MM.1S (cell line): ENCODE measurements at regions not wholly inside any gene's neighbourhood (a gene's known extent, or its start where the extent isn't known, plus 50 kb on each side); places are given as distances from the start of the nearest gene placed in this dataset.

Source experiments
- DNase-seq: peaks from one replicate; pipeline ENCODE4 v3.0.0-alpha.2; 2015
- H2AFZ ChIP-seq: fragments of 300-600 bp; sonication (generic); 2 replicates; pipeline ENCODE4 v1.6.0; 2016; ENCODE audit warnings: antibody characterized with exemption, low read length
- H3F3A ChIP-seq: fragments of 300-600 bp; sonication (generic); 2 replicates; pipeline ENCODE4 v1.6.1; 2016; ENCODE audit warnings: mild to moderate bottlenecking, antibody characterized with exemption, low read length, moderate library complexity, mixed read lengths; ENCODE audit not compliant: insufficient read depth
- H3K27ac ChIP-seq: fragments of 300-600 bp; sonication (generic); 2 replicates; pipeline ENCODE4 v1.5.1; 2016; ENCODE audit warnings: mild to moderate bottlenecking, low read length
- H3K27me3 ChIP-seq: fragments of 300-600 bp; sonication (generic); replicated peaks from 2 replicates; pipeline ENCODE4 v1.6.0; 2016; ENCODE audit warnings: low read length; ENCODE audit not compliant: insufficient read depth
- H3K36me3 ChIP-seq: fragments of 300-600 bp; sonication (generic); replicated peaks from 2 replicates; pipeline ENCODE4 v1.6.1; 2016; ENCODE audit warnings: mild to moderate bottlenecking, low read length, mixed read lengths; ENCODE audit not compliant: insufficient read depth
- H3K4me1 ChIP-seq: fragments of 300-600 bp; sonication (generic); 2 replicates; pipeline ENCODE4 v1.6.1; 2016; ENCODE audit warnings: low read length, mixed read lengths
- H3K4me2 ChIP-seq: fragments of 300-600 bp; sonication (generic); 2 replicates; pipeline ENCODE4 v1.6.0; 2016; ENCODE audit warnings: low read depth, low read length
- H3K4me3 ChIP-seq: fragments of 300-600 bp; sonication (generic); 2 replicates; pipeline ENCODE4 v1.5.1; 2016; ENCODE audit warnings: low read length, mixed read lengths
- H3K79me2 ChIP-seq: fragments of 300-600 bp; sonication (generic); 2 replicates; pipeline ENCODE4 v1.6.1; 2016; ENCODE audit warnings: mixed run types, low read length, mixed read lengths
- H3K9ac ChIP-seq: fragments of 300-600 bp; sonication (generic); 2 replicates; pipeline ENCODE4 v1.6.1; 2016; ENCODE audit warnings: low read length, mixed read lengths
- H3K9me2 ChIP-seq: fragments of 300-600 bp; sonication (generic); replicated peaks from 2 replicates; pipeline ENCODE4 v1.6.1; 2016; ENCODE audit warnings: mild to moderate bottlenecking, low read length, mixed read lengths; ENCODE audit not compliant: insufficient read depth
- H3K9me3 ChIP-seq: fragments of 300-600 bp; sonication (generic); replicated peaks from 2 replicates; pipeline ENCODE4 v1.6.1; 2016; ENCODE audit warnings: mild to moderate bottlenecking, low read length, mixed read lengths; ENCODE audit not compliant: insufficient read depth
- H4K20me1 ChIP-seq: fragments of 300-600 bp; sonication (generic); 2 replicates; pipeline ENCODE4 v1.6.1; 2016; ENCODE audit warnings: mild to moderate bottlenecking, low read length, moderate library complexity, mixed read lengths; ENCODE audit not compliant: insufficient read depth
- EZH2 ChIP-seq: fragments of 300-600 bp; sonication (generic); optimal IDR thresholded peaks from 2 replicates; pipeline ENCODE3; 2017; ENCODE audit warnings: low read depth, mild to moderate bottlenecking, antibody characterized with exemption, low read length, mixed read lengths
- EZH2phosphoT487 ChIP-seq: fragments of 300-600 bp; sonication (generic); IDR thresholded peaks from 2 replicates; pipeline ENCODE4 v1.6.1; 2018; ENCODE audit warnings: antibody characterized with exemption, low read length
- TF ChIP-seq, protein P1 (sequence below): fragments of 300-600 bp; sonication (generic); IDR thresholded peaks from 2 replicates; pipeline ENCODE4 v1.5.1; 2016; ENCODE audit warnings: antibody characterized with exemption, low read length, mixed read lengths

DNA sequence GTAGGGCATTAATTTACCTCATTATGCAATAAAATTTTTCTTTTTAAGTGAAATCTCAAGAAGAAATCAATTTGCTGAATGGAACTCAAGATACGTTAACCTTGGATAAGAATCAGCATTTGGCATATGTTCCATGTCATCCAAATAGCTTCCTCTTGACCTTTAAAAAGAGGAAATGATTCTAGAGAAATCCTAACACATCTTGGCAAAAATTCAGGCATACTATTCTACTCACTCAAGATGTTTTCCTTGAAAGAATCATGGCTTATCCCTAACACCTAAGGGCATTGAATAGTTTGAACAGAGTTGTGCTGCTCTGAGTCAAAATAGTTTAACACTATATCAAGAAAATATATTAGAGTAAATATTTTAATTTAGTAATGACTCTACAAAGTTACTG lies 678.0 kb downstream of the EPHA4 start:
- H3K4me2 ChIP-seq: no peak overlapping the region
- no peaks in the 10 kb centered on the region for H3K4me1 ChIP-seq
- no peak overlapping the region for H2AFZ ChIP-seq
- no peaks in the 10 kb centered on the region for H3F3A ChIP-seq
- TF ChIP-seq EZH2 (no peak), EZH2phosphoT487 (no peak)
- TF ChIP-seq, protein P1, sequence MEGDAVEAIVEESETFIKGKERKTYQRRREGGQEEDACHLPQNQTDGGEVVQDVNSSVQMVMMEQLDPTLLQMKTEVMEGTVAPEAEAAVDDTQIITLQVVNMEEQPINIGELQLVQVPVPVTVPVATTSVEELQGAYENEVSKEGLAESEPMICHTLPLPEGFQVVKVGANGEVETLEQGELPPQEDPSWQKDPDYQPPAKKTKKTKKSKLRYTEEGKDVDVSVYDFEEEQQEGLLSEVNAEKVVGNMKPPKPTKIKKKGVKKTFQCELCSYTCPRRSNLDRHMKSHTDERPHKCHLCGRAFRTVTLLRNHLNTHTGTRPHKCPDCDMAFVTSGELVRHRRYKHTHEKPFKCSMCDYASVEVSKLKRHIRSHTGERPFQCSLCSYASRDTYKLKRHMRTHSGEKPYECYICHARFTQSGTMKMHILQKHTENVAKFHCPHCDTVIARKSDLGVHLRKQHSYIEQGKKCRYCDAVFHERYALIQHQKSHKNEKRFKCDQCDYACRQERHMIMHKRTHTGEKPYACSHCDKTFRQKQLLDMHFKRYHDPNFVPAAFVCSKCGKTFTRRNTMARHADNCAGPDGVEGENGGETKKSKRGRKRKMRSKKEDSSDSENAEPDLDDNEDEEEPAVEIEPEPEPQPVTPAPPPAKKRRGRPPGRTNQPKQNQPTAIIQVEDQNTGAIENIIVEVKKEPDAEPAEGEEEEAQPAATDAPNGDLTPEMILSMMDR: no peak
- H3K4me3 ChIP-seq: no peak overlapping the region
- H3K9ac ChIP-seq: no peak overlapping the region
- H3K9me3 ChIP-seq: no peaks in the 10 kb centered on the region
- H3K9me2 ChIP-seq: no peaks in the 10 kb centered on the region
- H3K27ac ChIP-seq: no peak overlapping the region
- no peaks in the 10 kb centered on the region for H3K79me2 ChIP-seq
- no peak for DNase-seq
- H4K20me1 ChIP-seq: no peaks in the 10 kb centered on the region
- no peaks in the 10 kb centered on the region for H3K36me3 ChIP-seq
- H3K27me3 ChIP-seq: no peaks in the 10 kb centered on the region

DNA sequence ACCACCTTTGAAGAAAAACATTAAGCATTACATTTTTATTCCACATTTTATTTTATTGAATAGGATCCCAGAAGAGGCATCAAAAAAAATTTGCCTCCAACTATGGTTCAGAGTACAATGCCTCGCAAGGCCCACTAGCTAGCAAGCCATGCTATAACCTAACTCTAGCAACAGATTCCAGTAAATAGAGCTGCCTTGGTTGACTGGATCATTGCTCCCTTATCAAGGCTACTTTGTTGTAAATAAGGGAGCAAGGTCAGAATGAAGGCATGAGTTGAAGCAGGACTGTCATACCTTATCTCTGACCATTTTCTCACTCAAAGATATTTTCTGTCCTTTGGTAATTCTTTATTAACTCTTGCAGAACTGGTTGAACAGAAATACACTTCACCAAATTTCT lies 672.6 kb downstream of the EPHA4 start:
- no peaks in the 10 kb centered on the region for H3K9me2 ChIP-seq
- no peak overlapping the region for H3K9ac ChIP-seq
- H3K4me2 ChIP-seq: no peak overlapping the region
- H3K4me1 ChIP-seq: no peaks in the 10 kb centered on the region
- H3K36me3 ChIP-seq: no peaks in the 10 kb centered on the region
- no peak for DNase-seq
- H4K20me1 ChIP-seq: no peaks in the 10 kb centered on the region
- TF ChIP-seq EZH2 (no peak), EZH2phosphoT487 (no peak)
- TF ChIP-seq, protein P1: no peak
- no peaks in the 10 kb centered on the region for H3K27me3 ChIP-seq
- no peak overlapping the region for H3K27ac ChIP-seq
- no peaks in the 10 kb centered on the region for H3K9me3 ChIP-seq
- no peaks in the 10 kb centered on the region for H3K79me2 ChIP-seq
- no peak overlapping the region for H3K4me3 ChIP-seq
- no peaks in the 10 kb centered on the region for H3F3A ChIP-seq
- no peak overlapping the region for H2AFZ ChIP-seq

DNA sequence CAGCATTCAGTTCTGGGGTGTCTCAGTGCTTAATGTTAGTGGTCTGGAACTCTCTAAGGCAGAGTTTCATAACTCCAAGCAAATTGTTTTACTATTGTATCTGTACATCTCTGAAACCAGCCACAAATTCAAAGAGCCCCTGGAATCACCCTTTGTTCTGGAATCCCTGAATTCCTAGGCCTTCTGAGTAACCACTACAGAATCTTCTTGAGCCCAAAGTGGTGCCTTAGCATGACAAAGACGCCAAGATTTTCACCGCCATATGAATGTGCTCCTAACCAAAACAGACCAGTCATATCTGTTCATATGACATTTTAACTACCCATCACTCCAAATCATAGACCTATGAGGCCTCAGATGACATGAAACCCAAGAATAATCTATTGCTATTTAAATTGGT lies 668.1 kb downstream of the EPHA4 start:
- no peak for TF ChIP-seq EZH2phosphoT487
- TF ChIP-seq, protein P1: no peak
- TF ChIP-seq EZH2: no peak
- no peaks in the 10 kb centered on the region for H3K9me3 ChIP-seq
- no peak overlapping the region for H3K9ac ChIP-seq
- no peak overlapping the region for H2AFZ ChIP-seq
- no peaks in the 10 kb centered on the region for H3K36me3 ChIP-seq
- H3K9me2 ChIP-seq: no peaks in the 10 kb centered on the region
- H3K4me1 ChIP-seq: no peaks in the 10 kb centered on the region
- no peak overlapping the region for H3K4me3 ChIP-seq
- DNase-seq: no peak
- H3K27ac ChIP-seq: no peak overlapping the region
- no peaks in the 10 kb centered on the region for H4K20me1 ChIP-seq
- H3F3A ChIP-seq: no peaks in the 10 kb centered on the region
- no peak overlapping the region for H3K4me2 ChIP-seq
- no peaks in the 10 kb centered on the region for H3K79me2 ChIP-seq
- no peaks in the 10 kb centered on the region for H3K27me3 ChIP-seq
